B cell (primary cell): ENCODE measurements at regions not wholly inside any gene's neighbourhood (a gene's known extent, or its start where the extent isn't known, plus 50 kb on each side); places are given as distances from the start of the nearest gene placed in this dataset.

Experiments used
- ATAC-seq: fragments of 200-7000 bp; cut with Tn5 transposase; one replicate; pipeline ENCODE4 v1.10.0; 2021; ENCODE audit warnings: low read depth, mild to moderate bottlenecking, moderate number of reproducible peaks, moderate library complexity
- CTCF ChIA-PET: fragments of 350-600 bp; sonication (Branson Sonifier 250); formaldehyde crosslinking; loops from one replicate; lab custom pipeline; 2021; ENCODE audit warnings: antibody characterized with exemption, inconsistent platforms; lab: Charles Lee
- POLR2A ChIA-PET: fragments of 350-600 bp; sonication (Branson Sonifier 250); formaldehyde crosslinking; loops from one replicate; lab custom pipeline; 2021; ENCODE audit warnings: antibody characterized with exemption; lab: Charles Lee
- DNase-seq: peaks from one replicate; pipeline ENCODE4 v3.0.0; 2013
- H2AFZ ChIP-seq: 2 replicates; pipeline ENCODE4 v1.6.1; 2012; ENCODE audit warnings: mild to moderate bottlenecking, low read depth, low read length; ENCODE audit not compliant: insufficient read depth, poor library complexity, severe bottlenecking
- H3K27ac ChIP-seq, 2 donors: 1 replicate in 1 of 2; 2 replicates in 1 of 2; pipeline ENCODE4 v1.5.1; 2012 to 2013; ENCODE audit warnings: low read length in 2 of 2, mild to moderate bottlenecking in 2 of 2, moderate library complexity in 1 of 2
- H3K27me3 ChIP-seq, 4 experiments: fragments of 200-600 bp in 1 of 4; sonication (generic) in 1 of 4; replicated peaks in 1 of 4; 1 replicate in 2 of 4; 2 replicates in 2 of 4; pipeline versions ENCODE4 v1.6.1 to v1.7.0; 2013 to 2016; ENCODE audit warnings: low read length in 3 of 4, mild to moderate bottlenecking in 2 of 4, mixed read lengths in 1 of 4, moderate library complexity in 1 of 4; ENCODE audit not compliant: insufficient read depth in 4 of 4, control insufficient read depth in 3 of 4; ENCODE audit errors: control extremely low read depth in 1 of 4
- H3K36me3 ChIP-seq, 2 experiments: replicated peaks in 1 of 2; 1 replicate in 1 of 2; 2 replicates in 1 of 2; pipeline versions ENCODE4 v1.6.1 to v1.7.1; 2013; ENCODE audit warnings: low read length in 1 of 2; ENCODE audit not compliant: insufficient read depth in 2 of 2, control insufficient read depth in 1 of 2; ENCODE audit errors: control extremely low read depth in 1 of 2, extremely low read depth in 1 of 2
- H3K4me1 ChIP-seq, 2 donors: fragments of 200-600 bp in 1 of 2; sonication (generic) in 1 of 2; 1 replicate in 1 of 2; 2 replicates in 1 of 2; pipeline versions ENCODE4 v1.5.1 to v1.6.1; 2013 to 2017; ENCODE audit warnings: low read length in 2 of 2; ENCODE audit not compliant: control insufficient read depth in 2 of 2, insufficient read depth in 2 of 2
- H3K4me2 ChIP-seq: replicated peaks from 2 replicates; pipeline ENCODE3; 2012; ENCODE audit warnings: mild to moderate bottlenecking, low read depth, low read length; ENCODE audit not compliant: poor library complexity, severe bottlenecking
- H3K4me3 ChIP-seq, 5 experiments: fragments of 200-600 bp in 1 of 5; sonication (generic) in 1 of 5; 1 replicate in 3 of 5; 2 replicates in 2 of 5; pipeline versions ENCODE4 v1.5.1 to v1.7.0; 2011 to 2016; ENCODE audit warnings: low read length in 4 of 5, mild to moderate bottlenecking in 4 of 5, low read depth in 2 of 5, control low read depth in 1 of 5, moderate library complexity in 1 of 5; ENCODE audit not compliant: insufficient read depth in 1 of 5; ENCODE audit errors: control extremely low read depth in 1 of 5, extremely low read depth in 1 of 5
- H3K79me2 ChIP-seq: fragments of 200-600 bp; sonication (generic); one replicate; pipeline ENCODE4 v1.6.0; 2016; ENCODE audit warnings: low read length; ENCODE audit not compliant: control insufficient read depth, insufficient read depth
- H3K9ac ChIP-seq: fragments of 200-600 bp; sonication (generic); 2 replicates; pipeline ENCODE4 v1.6.1; 2017; ENCODE audit warnings: mild to moderate bottlenecking, low read length, moderate library complexity
- H3K9me3 ChIP-seq, 3 donors: one replicate each; pipeline versions ENCODE4 v1.6.1 to v1.7.1; 2013; ENCODE audit warnings: low read length in 2 of 3; ENCODE audit not compliant: control insufficient read depth in 2 of 3, insufficient read depth in 1 of 3; ENCODE audit errors: control extremely low read depth in 1 of 3
- H4K20me1 ChIP-seq: 2 replicates; pipeline ENCODE4 v1.6.0; 2012; ENCODE audit warnings: mild to moderate bottlenecking, low read length; ENCODE audit not compliant: insufficient read depth, control insufficient read depth, poor library complexity, severe bottlenecking
- H3K27ac Mint-ChIP-seq: one replicate; pipeline ENCODE4 v1.8.0; 2021; ENCODE audit warnings: mixed read lengths
- H3K27me3 Mint-ChIP-seq: one replicate; pipeline ENCODE4 v1.8.0; 2021; ENCODE audit warnings: mixed read lengths
- H3K4me1 Mint-ChIP-seq: one replicate; pipeline ENCODE4 v1.8.0; 2021; ENCODE audit warnings: mixed read lengths
- H3K4me3 Mint-ChIP-seq: one replicate; pipeline ENCODE4 v1.8.0; 2021; ENCODE audit warnings: mixed read lengths
- H3K9me3 Mint-ChIP-seq: one replicate; pipeline ENCODE4 v1.8.0; 2022; ENCODE audit warnings: mixed read lengths; ENCODE audit not compliant: insufficient read depth
- CTCF ChIP-seq: fragments of 200-600 bp; IDR thresholded peaks from one replicate; pipeline ENCODE4 v1.8.0; 2022; ENCODE audit warnings: antibody characterized with exemption, mild to moderate bottlenecking
- EZH2 ChIP-seq: IDR thresholded peaks from 2 replicates; pipeline ENCODE4 v1.6.1; 2012; ENCODE audit warnings: borderline replicate concordance, low read depth, mild to moderate bottlenecking, moderate library complexity, low read length; ENCODE audit not compliant: insufficient read depth, poor library complexity, severe bottlenecking
- WGBS: methylation state at CpG from one replicate; pipeline ENCODE4 v1.1.5; 2013; ENCODE audit warnings: missing lambda C conversion rate; ENCODE audit not compliant: insufficient coverage; 5-methylcytosine and 5-hydroxymethylcytosine counted together
- intact Hi-C: fragments of 100-400 bp; cut with micrococcal nuclease; formaldehyde crosslinking; loops from one replicate; pipeline ENCODE4 v1.10.0; 2022

GRCh38 chr2:129255610-129256313, 723.7 kb upstream of the RAB6C start:
- no peaks in the 10 kb centered on the region for H3K36me3 ChIP-seq
- Mint-ChIP-seq H3K4me3 (no peak overlapping the region), H3K27ac (no peak overlapping the region), H3K4me1 (no peaks in the 10 kb centered on the region), H3K9me3 (peaks cover 5% of the 10 kb centered on the region), H3K27me3 (no peaks in the 10 kb centered on the region)
- no peak overlapping the region for H3K9ac ChIP-seq
- H3K4me2 ChIP-seq = no peak overlapping the region
- no peak for TF ChIP-seq EZH2
- TF ChIP-seq CTCF = no peak
- DNase-seq = no peak
- POLR2A ChIA-PET = no interaction called here
- no peak overlapping the region for H3K27ac ChIP-seq
- H4K20me1 ChIP-seq = no peaks in the 10 kb centered on the region
- no peaks in the 10 kb centered on the region for H3K79me2 ChIP-seq
- no peak overlapping the region for H3K4me3 ChIP-seq
- 83% methylated on average over 4 of the region's 4 CpGs for WGBS
- H2AFZ ChIP-seq = no peak overlapping the region
- ATAC-seq = no peak
- CTCF ChIA-PET = no interaction called here
- intact Hi-C loops = no loop called here
- no peaks in the 10 kb centered on the region for H3K27me3 ChIP-seq
- no peaks in the 10 kb centered on the region for H3K4me1 ChIP-seq
- peaks cover 0 to 5% (median 0%) of the 10 kb centered on the region in 3 donors for H3K9me3 ChIP-seq

- CTCF ChIA-PET = no interaction called here
- 60% methylated on average over 1 of the region's 2 CpGs for WGBS
- no peak overlapping the region for H3K4me2 ChIP-seq
- H3K27me3 ChIP-seq = no peaks in the 10 kb centered on the region
- intact Hi-C loops = no loop called here
- ATAC-seq = no peak
- H3K4me1 ChIP-seq = no peaks in the 10 kb centered on the region
- no peak overlapping the region for H3K4me3 ChIP-seq
- H3K9me3 ChIP-seq = peaks cover 0 to 5% (median 0%) of the 10 kb centered on the region in 3 donors
- no peak overlapping the region for H3K4me3 Mint-ChIP-seq
- peaks cover 5% of the 10 kb centered on the region for H3K9me3 Mint-ChIP-seq
- no peak overlapping the region for H3K27ac ChIP-seq
- no peaks in the 10 kb centered on the region for H3K36me3 ChIP-seq
- no peak overlapping the region for H2AFZ ChIP-seq
- H3K9ac ChIP-seq = no peak overlapping the region
- POLR2A ChIA-PET = no interaction called here
- H4K20me1 ChIP-seq = no peaks in the 10 kb centered on the region
- no peaks in the 10 kb centered on the region for H3K4me1 Mint-ChIP-seq
- no peak for DNase-seq
- no peak overlapping the region for H3K27ac Mint-ChIP-seq
- no peaks in the 10 kb centered on the region for H3K27me3 Mint-ChIP-seq
- H3K79me2 ChIP-seq = no peaks in the 10 kb centered on the region
- TF ChIP-seq EZH2 = no peak
- TF ChIP-seq CTCF = no peak
These were observed 722.8 kb upstream of the RAB6C start for GRCh38 chr2:129256642-129257041.
